GM12878 (cell line): ENCODE measurements at regions not wholly inside any gene's neighbourhood (a gene's known extent, or its start where the extent isn't known, plus 50 kb on each side); places are given as distances from the start of the nearest gene placed in this dataset.

Experiments
- ATAC-seq: fragments of 200-7000 bp; cut with Tn5 transposase; 3 replicates; pipeline ENCODE4 v1.9.1; 2020; ENCODE audit warnings: mild to moderate bottlenecking, moderate library complexity
- BruUV-seq: library from RNA; stranded (reverse); fragments of 400-500 nt; replicated peaks from 2 replicates; lab custom pipeline; 2021; lab: Mats Ljungman, UMichigan
- CTCF ChIA-PET: fragments of 300-600 bp; sonication (Branson Sonifier 250); formaldehyde crosslinking; extraction: SDS; loops from one replicate; lab custom pipeline; 2021; ENCODE audit warnings: inconsistent platforms; lab: Yijun Ruan, JAX
- POLR2A ChIA-PET: fragments of 350-600 bp; formaldehyde crosslinking; extraction: SDS; loops from one replicate; lab custom pipeline; 2021; ENCODE audit warnings: inconsistent platforms; lab: Charles Lee
- RAD21 ChIA-PET: fragments of 300-600 bp; sonication (Branson Sonifier 250); formaldehyde crosslinking; loops from one replicate; lab custom pipeline; 2023; ENCODE audit warnings: antibody characterized with exemption; ENCODE audit not compliant: unreplicated experiment; lab: Charles Lee
- SMC1A ChIA-PET: fragments of 300-600 bp; sonication (Branson Sonifier 250); formaldehyde crosslinking; loops from one replicate; lab custom pipeline; 2023; ENCODE audit not compliant: unreplicated experiment, uncharacterized antibody; lab: Charles Lee
- DNase-seq: peaks from one replicate; pipeline ENCODE4 v3.0.0-alpha.2; 2011; ENCODE audit warnings: low read depth, low spot score
- FAIRE-seq: peaks from 3 replicates; lab custom pipeline; 2011; peaks lifted over from hg19 to GRCh38; lab: Jason Lieb, UNC
- H2AFZ ChIP-seq: 2 replicates; pipeline ENCODE4 v1.6.0; 2011; ENCODE audit warnings: low read depth, low read length, control low read depth; ENCODE audit not compliant: control insufficient read depth
- H3K27ac ChIP-seq: 2 replicates; pipeline ENCODE4 v1.5.1; 2011; ENCODE audit warnings: control low read depth; ENCODE audit not compliant: control insufficient read depth, insufficient read depth
- H3K27me3 ChIP-seq, 2 experiments: replicated peaks in 1 of 2; 2 replicates each; pipeline versions ENCODE4 v1.6.0 to v1.6.1; 2011; ENCODE audit warnings: low read length in 1 of 2; ENCODE audit not compliant: control insufficient read depth in 2 of 2, insufficient read depth in 2 of 2
- H3K36me3 ChIP-seq, 2 experiments: 2 replicates each; pipeline ENCODE4 v1.5.1; 2011; ENCODE audit warnings: low read length in 1 of 2; ENCODE audit not compliant: control insufficient read depth in 2 of 2, insufficient read depth in 2 of 2
- H3K4me1 ChIP-seq: 2 replicates; pipeline ENCODE4 v1.6.1; 2011; ENCODE audit warnings: mild to moderate bottlenecking, low read length, moderate library complexity, mixed read lengths; ENCODE audit not compliant: control insufficient read depth, insufficient read depth
- H3K4me2 ChIP-seq: 2 replicates; pipeline ENCODE4 v1.6.0; 2011; ENCODE audit warnings: control low read depth; ENCODE audit not compliant: control insufficient read depth, insufficient read depth
- H3K4me3 ChIP-seq: fragments of 200-600 bp; sonication (generic); 2 replicates; pipeline ENCODE4 v1.5.1; 2016
- H3K79me2 ChIP-seq: 2 replicates; pipeline ENCODE4 v1.6.0; 2011; ENCODE audit warnings: low read length; ENCODE audit not compliant: control insufficient read depth, insufficient read depth
- H3K9ac ChIP-seq: 2 replicates; pipeline ENCODE4 v1.8.0; 2011; ENCODE audit warnings: low read length, control low read depth, mixed read lengths; ENCODE audit not compliant: control insufficient read depth, insufficient read depth
- H3K9me3 ChIP-seq: replicated peaks from 3 replicates; pipeline ENCODE4 v1.5.1; 2011; ENCODE audit warnings: mild to moderate bottlenecking, low read length; ENCODE audit not compliant: control insufficient read depth, insufficient read depth
- H4K20me1 ChIP-seq: 2 replicates; pipeline ENCODE4 v1.6.0; 2011; ENCODE audit not compliant: control insufficient read depth, insufficient read depth
- ATF7 ChIP-seq: fragments of 450-650 bp; IDR thresholded peaks from 2 replicates; pipeline ENCODE4 v1.6.1; 2016; ENCODE audit warnings: low read depth, mild to moderate bottlenecking
- E2F4 ChIP-seq: IDR thresholded peaks from 2 replicates; pipeline ENCODE4 v1.6.1; 2012; ENCODE audit warnings: low read depth, low read length, improper control_type of control experiment
- IKZF2 ChIP-seq, 2 experiments: fragments of 450-650 bp; IDR thresholded peaks; 2 replicates each; pipeline ENCODE4 v1.6.1; 2017; ENCODE audit warnings: mild to moderate bottlenecking in 2 of 2, moderate library complexity in 2 of 2
- MAX ChIP-seq: IDR thresholded peaks from 2 replicates; pipeline ENCODE4 v1.6.1; 2012; ENCODE audit warnings: low read depth, low read length, improper control_type of control experiment
- MEF2A ChIP-seq: IDR thresholded peaks from 2 replicates; pipeline ENCODE4 v1.6.1; 2011; ENCODE audit warnings: low read depth, mild to moderate bottlenecking, low read length, moderate library complexity; ENCODE audit not compliant: insufficient read depth
- MLLT1 ChIP-seq: fragments of 450-650 bp; IDR thresholded peaks from 2 replicates; pipeline ENCODE4 v1.6.1; 2016; ENCODE audit warnings: mild to moderate bottlenecking
- WGBS: methylation state at CpG from one replicate; pipeline ENCODE4 v1.1.6; 2016; ENCODE audit warnings: low lambda C conversion rate; ENCODE audit not compliant: insufficient replicate concordance, insufficient coverage; ENCODE audit errors: missing lambda C conversion rate; 5-methylcytosine and 5-hydroxymethylcytosine counted together
- in situ Hi-C: fragments of 300-500 bp; cut with MboI; formaldehyde crosslinking; loops from 9 replicates; pipeline ENCODE4 v1.14.3; 2018; ENCODE audit warnings: mixed read lengths
- intact Hi-C: fragments of 100-400 bp; cut with micrococcal nuclease; formaldehyde crosslinking; loops from one replicate; pipeline ENCODE4 v1.14.2; 2022; ENCODE audit not compliant: unreplicated experiment

GRCh38 chr7:9210114-9210513, 776.7 kb downstream of the NXPH1 start:
- no peak for FAIRE-seq
- no peaks in the 10 kb centered on the region for H3K9me3 ChIP-seq
- no peak overlapping the region for H3K4me2 ChIP-seq

More at GRCh38 chr7:9210114-9210513, 776.7 kb downstream of the NXPH1 start:
- no peak for TF ChIP-seq E2F4
- TF ChIP-seq MLLT1: no peak
- no peak for TF ChIP-seq IKZF2 (IDR thresholded peaks at IDR 0.05)
- TF ChIP-seq MAX: no peak
- no peak for TF ChIP-seq ATF7
- TF ChIP-seq MEF2A: no peak
- intact Hi-C loops: no loop called here
- no peak overlapping the region for H3K27ac ChIP-seq
- WGBS: 1% methylated on average over 3 of the region's 3 CpGs
- H3K4me3 ChIP-seq: no peak overlapping the region
- no peaks in the 10 kb centered on the region for H3K27me3 ChIP-seq
- in situ Hi-C loops: no loop called here
- BruUV-seq: no TSS peak
- CTCF ChIA-PET: no interaction called here
- RAD21 ChIA-PET: no interaction called here
- SMC1A ChIA-PET: no interaction called here
- H2AFZ ChIP-seq: no peak overlapping the region
- POLR2A ChIA-PET: no interaction called here
- ATAC-seq (no peak), DNase-seq (no peak)
- no peaks in the 10 kb centered on the region for H3K36me3 ChIP-seq
- H3K4me1 ChIP-seq: no peaks in the 10 kb centered on the region
- no peak overlapping the region for H3K9ac ChIP-seq
- H4K20me1 ChIP-seq: no peaks in the 10 kb centered on the region
- no peaks in the 10 kb centered on the region for H3K79me2 ChIP-seq
